Endodermal cell (in vitro differentiated cells): ENCODE measurements at regions not wholly inside any gene's neighbourhood (a gene's known extent, or its start where the extent isn't known, plus 50 kb on each side); places are given as distances from the start of the nearest gene placed in this dataset.

Experiments
- DNase-seq: peaks from one replicate; pipeline ENCODE4 v3.0.0-alpha.2; 2017
- H3K27ac ChIP-seq: 2 replicates; pipeline ENCODE4 v1.5.1; 2013; ENCODE audit warnings: mild to moderate bottlenecking, low read depth, low read length, moderate library complexity
- H3K27me3 ChIP-seq: 2 replicates; pipeline ENCODE4 v1.6.1; 2013; ENCODE audit warnings: mild to moderate bottlenecking, low read length, moderate library complexity; ENCODE audit not compliant: insufficient read depth, control insufficient read depth, poor library complexity, severe bottlenecking
- H3K36me3 ChIP-seq: 2 replicates; pipeline ENCODE4 v1.7.0; 2013; ENCODE audit warnings: mild to moderate bottlenecking, low read length, moderate library complexity; ENCODE audit not compliant: control insufficient read depth, insufficient read depth
- H3K4me1 ChIP-seq: one replicate; pipeline ENCODE4 v1.7.0; 2013; ENCODE audit warnings: low read length; ENCODE audit not compliant: control insufficient read depth, insufficient read depth
- H3K4me3 ChIP-seq: 2 replicates; pipeline ENCODE4 v1.5.1; 2013; ENCODE audit warnings: mild to moderate bottlenecking, low read length, moderate library complexity
- H3K9ac ChIP-seq: 2 replicates; pipeline ENCODE4 v1.6.1; 2013; ENCODE audit warnings: mild to moderate bottlenecking, low read length, moderate library complexity; ENCODE audit not compliant: poor library complexity, severe bottlenecking; ENCODE audit errors: extremely low read depth
- H3K9me3 ChIP-seq: 2 replicates; pipeline ENCODE4 v1.6.1; 2013; ENCODE audit warnings: mild to moderate bottlenecking, low read length, moderate library complexity; ENCODE audit not compliant: control insufficient read depth
- H3K27ac Mint-ChIP-seq: 2 replicates; pipeline ENCODE4 v1.8.0; 2020; ENCODE audit warnings: mixed read lengths
- H3K27me3 Mint-ChIP-seq: 2 replicates; pipeline ENCODE4 v1.8.0; 2021; ENCODE audit warnings: mild to moderate bottlenecking, mixed read lengths; ENCODE audit not compliant: insufficient read depth
- H3K36me3 Mint-ChIP-seq: 2 replicates; pipeline ENCODE4 v1.8.0; 2020; ENCODE audit warnings: low read depth, mixed read lengths
- H3K4me1 Mint-ChIP-seq: 2 replicates; pipeline ENCODE4 v1.8.0; 2020; ENCODE audit warnings: mixed read lengths
- H3K4me3 Mint-ChIP-seq: 2 replicates; pipeline ENCODE4 v1.8.0; 2020; ENCODE audit warnings: mild to moderate bottlenecking, moderate library complexity, mixed read lengths
- H3K9me3 Mint-ChIP-seq: 2 replicates; pipeline ENCODE4 v1.8.0; 2020; ENCODE audit warnings: mild to moderate bottlenecking, mixed read lengths
- CTCF ChIP-seq: fragments of 200-600 bp; sonication (generic); conservative IDR thresholded peaks from 2 replicates; pipeline ENCODE4 v1.5.0; 2021; ENCODE audit warnings: antibody characterized with exemption, mild to moderate bottlenecking
- WGBS, 2 experiments: methylation state at CpG; one replicate each; pipeline versions ENCODE4 v1.1.5 to v1.1.7; 2013; ENCODE audit warnings: missing lambda C conversion rate in 2 of 2, mixed read lengths in 1 of 2; ENCODE audit not compliant: insufficient coverage in 1 of 2, insufficient read length in 1 of 2; 5-methylcytosine and 5-hydroxymethylcytosine counted together

- Histone ChIP-seq H3K9ac (no peak overlapping the region), H3K36me3 (no peaks in the 10 kb centered on the region), H3K27ac (no peak overlapping the region), H3K27me3 (no peaks in the 10 kb centered on the region), H3K4me1 (no peaks in the 10 kb centered on the region), H3K4me3 (no peak overlapping the region), H3K9me3 (peaks cover 2% of the 10 kb centered on the region)
- Mint-ChIP-seq H3K27me3 (no peaks in the 10 kb centered on the region), H3K4me3 (no peak overlapping the region), H3K36me3 (no peaks in the 10 kb centered on the region), H3K9me3 (peaks cover 6% of the 10 kb centered on the region), H3K4me1 (no peaks in the 10 kb centered on the region), H3K27ac (no peak overlapping the region)
- TF ChIP-seq CTCF = no peak
- no peak for DNase-seq
- WGBS, 2 experiments = 75 to 89% methylated on average over 1 of the region's 2 CpGs
Measured at GRCh38 chr9:88710449-88710848, 175.5 kb downstream of the NXNL2 start.

GRCh38 chr9:88711719-88712118 lies 176.7 kb downstream of the NXNL2 start:
- peaks cover 10% of the 10 kb centered on the region for H3K9me3 Mint-ChIP-seq
- no peak overlapping the region for H3K27ac Mint-ChIP-seq
- H3K4me1 ChIP-seq = no peaks in the 10 kb centered on the region
- no peak for DNase-seq
- no peak overlapping the region for H3K27ac ChIP-seq
- TF ChIP-seq CTCF = no peak
- no peaks in the 10 kb centered on the region for H3K27me3 ChIP-seq
- H3K36me3 ChIP-seq = no peaks in the 10 kb centered on the region
- H3K4me3 ChIP-seq = no peak overlapping the region
- peaks cover 6% of the 10 kb centered on the region for H3K9me3 ChIP-seq
- H3K27me3 Mint-ChIP-seq = no peaks in the 10 kb centered on the region
- H3K36me3 Mint-ChIP-seq = no peaks in the 10 kb centered on the region
- no peaks in the 10 kb centered on the region for H3K4me1 Mint-ChIP-seq
- no peak overlapping the region for H3K9ac ChIP-seq
- H3K4me3 Mint-ChIP-seq = no peak overlapping the region

- TF ChIP-seq CTCF = no peak
Measured at GRCh38 chr9:88712484-88712883, 177.5 kb downstream of the NXNL2 start.

More at GRCh38 chr9:88712484-88712883, 177.5 kb downstream of the NXNL2 start:
- H3K4me1 ChIP-seq = no peaks in the 10 kb centered on the region
- H3K9ac ChIP-seq = no peak overlapping the region
- no peaks in the 10 kb centered on the region for H3K36me3 ChIP-seq
- Mint-ChIP-seq H3K36me3 (no peaks in the 10 kb centered on the region), H3K4me3 (no peak overlapping the region), H3K9me3 (peaks cover 10% of the 10 kb centered on the region), H3K27ac (no peak overlapping the region), H3K4me1 (no peaks in the 10 kb centered on the region), H3K27me3 (no peaks in the 10 kb centered on the region)
- peaks cover 6% of the 10 kb centered on the region for H3K9me3 ChIP-seq
- H3K4me3 ChIP-seq = no peak overlapping the region
- no peaks in the 10 kb centered on the region for H3K27me3 ChIP-seq
- no peak overlapping the region for H3K27ac ChIP-seq
- no peak for DNase-seq
- 91 to 93% methylated on average over 2 of the region's 2 CpGs for WGBS, 2 experiments
